Parathyroid adenoma (tissue), 2 donors: ENCODE measurements at regions not wholly inside any gene's neighbourhood (a gene's known extent, or its start where the extent isn't known, plus 50 kb on each side); places are given as distances from the start of the nearest gene placed in this dataset.

Experiments used
- H2AFZ ChIP-seq: fragments of 300-600 bp; sonication (generic); one replicate; pipeline ENCODE4 v1.7.0; 2017; ENCODE audit warnings: antibody characterized with exemption, mild to moderate bottlenecking
- H3K27ac ChIP-seq: fragments of 300-600 bp; sonication (generic); one replicate; pipeline ENCODE4 v1.7.0; 2017
- H3K27me3 ChIP-seq: fragments of 300-600 bp; sonication (generic); one replicate; pipeline ENCODE4 v1.7.0; 2017; ENCODE audit warnings: low read length; ENCODE audit not compliant: control insufficient read depth, insufficient read depth
- H3K36me3 ChIP-seq: fragments of 300-600 bp; sonication (generic); one replicate; pipeline ENCODE4 v1.7.0; 2017; ENCODE audit warnings: low read length; ENCODE audit not compliant: control insufficient read depth, insufficient read depth
- H3K4me1 ChIP-seq: fragments of 300-600 bp; sonication (generic); one replicate; pipeline ENCODE4 v1.7.0; 2017; ENCODE audit warnings: control low read depth
- H3K4me2 ChIP-seq: fragments of 300-600 bp; sonication (generic); one replicate; pipeline ENCODE4 v1.7.0; 2017; ENCODE audit warnings: low read length
- H3K4me3 ChIP-seq: fragments of 300-600 bp; sonication (generic); one replicate; pipeline ENCODE4 v1.7.0; 2017; ENCODE audit warnings: low read depth, low read length
- H3K79me2 ChIP-seq: fragments of 300-600 bp; sonication (generic); one replicate; pipeline ENCODE4 v1.7.0; 2017; ENCODE audit warnings: control low read depth
- H3K9ac ChIP-seq: fragments of 300-600 bp; sonication (generic); one replicate; pipeline ENCODE4 v1.7.0; 2017; ENCODE audit warnings: mild to moderate bottlenecking
- H3K9me3 ChIP-seq: fragments of 300-600 bp; sonication (generic); one replicate; pipeline ENCODE4 v1.7.0; 2017; ENCODE audit warnings: low read length; ENCODE audit not compliant: control insufficient read depth
- TF ChIP-seq, protein P1 (sequence below): fragments of 300-600 bp; sonication (generic); IDR thresholded peaks from one replicate; pipeline ENCODE4 v1.7.0; 2017; ENCODE audit warnings: antibody characterized with exemption, mild to moderate bottlenecking
- donor health status: primary hyperparathyroidism.

DNA sequence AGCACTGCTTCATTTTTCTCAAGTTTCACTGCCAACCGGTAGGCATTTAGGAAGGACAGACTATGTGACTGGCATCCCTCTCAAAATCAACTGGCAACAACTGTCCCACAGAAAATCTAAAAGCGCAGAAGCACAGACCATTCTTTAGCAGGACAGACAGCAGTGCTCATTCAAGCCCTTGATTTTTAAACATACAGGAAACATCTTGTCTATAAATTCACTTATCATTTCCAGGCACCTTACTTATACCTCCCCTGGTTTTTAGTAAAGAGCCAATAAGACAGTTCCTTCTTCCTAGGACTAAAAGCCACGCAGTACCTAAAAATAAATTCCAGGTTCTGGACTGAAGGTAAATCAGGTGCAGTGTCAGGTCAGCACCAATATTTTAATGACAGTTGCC, 343.2 kb upstream of the WWC1 start:
- Histone ChIP-seq H3K9ac (no peak overlapping the region), H2AFZ (no peak overlapping the region), H3K4me1 (no peaks in the 10 kb centered on the region), H3K27ac (no peak overlapping the region), H3K4me3 (no peak overlapping the region), H3K36me3 (no peaks in the 10 kb centered on the region), H3K79me2 (no peaks in the 10 kb centered on the region), H3K9me3 (no peaks in the 10 kb centered on the region), H3K4me2 (no peak overlapping the region), H3K27me3 (no peaks in the 10 kb centered on the region)
- TF ChIP-seq, protein P1, sequence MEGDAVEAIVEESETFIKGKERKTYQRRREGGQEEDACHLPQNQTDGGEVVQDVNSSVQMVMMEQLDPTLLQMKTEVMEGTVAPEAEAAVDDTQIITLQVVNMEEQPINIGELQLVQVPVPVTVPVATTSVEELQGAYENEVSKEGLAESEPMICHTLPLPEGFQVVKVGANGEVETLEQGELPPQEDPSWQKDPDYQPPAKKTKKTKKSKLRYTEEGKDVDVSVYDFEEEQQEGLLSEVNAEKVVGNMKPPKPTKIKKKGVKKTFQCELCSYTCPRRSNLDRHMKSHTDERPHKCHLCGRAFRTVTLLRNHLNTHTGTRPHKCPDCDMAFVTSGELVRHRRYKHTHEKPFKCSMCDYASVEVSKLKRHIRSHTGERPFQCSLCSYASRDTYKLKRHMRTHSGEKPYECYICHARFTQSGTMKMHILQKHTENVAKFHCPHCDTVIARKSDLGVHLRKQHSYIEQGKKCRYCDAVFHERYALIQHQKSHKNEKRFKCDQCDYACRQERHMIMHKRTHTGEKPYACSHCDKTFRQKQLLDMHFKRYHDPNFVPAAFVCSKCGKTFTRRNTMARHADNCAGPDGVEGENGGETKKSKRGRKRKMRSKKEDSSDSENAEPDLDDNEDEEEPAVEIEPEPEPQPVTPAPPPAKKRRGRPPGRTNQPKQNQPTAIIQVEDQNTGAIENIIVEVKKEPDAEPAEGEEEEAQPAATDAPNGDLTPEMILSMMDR, result no peak

DNA sequence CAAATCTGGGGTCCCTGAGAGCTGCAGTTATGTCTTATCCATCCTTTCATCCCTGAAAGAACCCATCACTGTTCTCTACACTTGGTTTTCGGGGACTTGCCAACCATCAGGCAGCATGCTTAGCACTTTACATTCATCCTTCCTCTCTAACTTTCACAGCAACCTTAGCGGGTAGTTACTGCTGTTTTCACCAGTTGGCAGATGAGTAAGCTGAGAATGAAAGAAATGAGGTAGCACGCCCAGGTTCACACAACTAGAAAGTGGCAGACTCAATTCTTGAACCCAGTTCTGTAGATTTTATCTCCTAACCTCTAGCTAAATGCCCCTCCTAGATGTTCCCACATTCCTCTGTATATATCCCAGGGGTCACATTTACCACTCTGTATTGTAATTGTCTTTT, 342.0 kb upstream of the WWC1 start:
- Histone ChIP-seq H3K9me3 (no peaks in the 10 kb centered on the region), H3K27ac (no peak overlapping the region)

DNA sequence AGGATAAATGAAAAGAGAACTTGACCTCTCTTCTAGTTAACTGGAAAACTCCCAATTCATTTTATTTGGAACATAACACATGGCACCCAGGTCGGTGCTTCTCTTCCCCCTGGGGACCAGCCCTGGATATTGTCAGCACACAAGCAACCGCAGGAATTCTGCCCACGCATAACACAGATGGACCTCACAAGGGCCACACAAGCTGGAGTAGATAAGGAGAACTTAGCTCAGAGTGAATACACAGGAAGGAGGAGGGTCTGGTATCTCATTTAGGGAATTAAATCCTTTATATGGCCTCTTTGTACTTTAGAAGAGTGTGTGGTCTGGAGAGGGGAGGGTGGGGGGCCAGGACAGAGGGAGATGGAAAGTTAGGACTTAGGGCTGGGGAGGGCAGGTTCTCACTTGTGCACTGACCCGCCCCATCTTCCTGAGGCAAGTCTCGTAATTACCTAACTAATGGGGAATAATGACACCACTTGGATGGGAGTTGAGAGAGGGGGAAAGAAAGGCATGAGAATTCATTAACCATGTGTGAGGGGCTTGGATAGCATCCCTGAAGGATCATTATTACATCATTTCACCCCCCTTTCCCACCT, 341.2 kb upstream of the WWC1 start:
- no peaks in the 10 kb centered on the region for H3K27me3 ChIP-seq
- no peak overlapping the region for H3K4me2 ChIP-seq
- no peaks in the 10 kb centered on the region for H3K79me2 ChIP-seq
- no peak overlapping the region for H2AFZ ChIP-seq
- TF ChIP-seq, protein P1, result no peak
- H3K36me3 ChIP-seq, result no peaks in the 10 kb centered on the region
- H3K4me3 ChIP-seq, result no peak overlapping the region
- H3K27ac ChIP-seq, result no peak overlapping the region
- H3K9ac ChIP-seq, result no peak overlapping the region
- H3K4me1 ChIP-seq, result no peaks in the 10 kb centered on the region
- H3K9me3 ChIP-seq, result no peaks in the 10 kb centered on the region

More for the DNA sequence above, 342.0 kb upstream of the WWC1 start:
- Histone ChIP-seq H3K4me3 (no peak overlapping the region), H2AFZ (no peak overlapping the region), H3K27me3 (no peaks in the 10 kb centered on the region), H3K36me3 (no peaks in the 10 kb centered on the region), H3K4me1 (no peaks in the 10 kb centered on the region), H3K4me2 (no peak overlapping the region), H3K9ac (no peak overlapping the region), H3K79me2 (no peaks in the 10 kb centered on the region)
- TF ChIP-seq, protein P1, result no peak

DNA sequence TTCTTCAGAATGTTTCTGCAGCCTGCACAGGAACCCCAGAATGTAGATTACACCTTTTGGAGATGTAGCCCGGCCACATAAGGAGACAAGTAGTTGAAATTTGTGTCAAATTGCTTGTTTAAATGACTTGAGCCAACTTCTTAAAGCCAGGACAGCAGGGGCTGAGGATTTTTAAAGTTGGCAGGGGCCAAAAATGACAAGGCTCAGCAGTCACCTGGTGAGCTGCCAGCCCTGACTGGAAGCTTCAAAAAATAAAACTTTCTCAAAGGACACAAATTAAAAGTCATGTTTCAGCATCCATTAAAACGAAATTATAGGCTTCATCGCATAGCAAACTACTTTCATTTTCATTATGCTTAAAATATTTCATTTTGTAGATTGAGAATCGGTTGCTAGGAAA, 340.3 kb upstream of the WWC1 start:
- no peaks in the 10 kb centered on the region for H3K36me3 ChIP-seq
- H3K4me1 ChIP-seq, result no peaks in the 10 kb centered on the region
- H3K27ac ChIP-seq, result no peak overlapping the region
- no peaks in the 10 kb centered on the region for H3K27me3 ChIP-seq
- no peaks in the 10 kb centered on the region for H3K79me2 ChIP-seq
- no peak overlapping the region for H3K4me2 ChIP-seq
- no peak overlapping the region for H2AFZ ChIP-seq
- no peak overlapping the region for H3K4me3 ChIP-seq
- no peaks in the 10 kb centered on the region for H3K9me3 ChIP-seq
- no peak overlapping the region for H3K9ac ChIP-seq
- TF ChIP-seq, protein P1, result no peak

DNA sequence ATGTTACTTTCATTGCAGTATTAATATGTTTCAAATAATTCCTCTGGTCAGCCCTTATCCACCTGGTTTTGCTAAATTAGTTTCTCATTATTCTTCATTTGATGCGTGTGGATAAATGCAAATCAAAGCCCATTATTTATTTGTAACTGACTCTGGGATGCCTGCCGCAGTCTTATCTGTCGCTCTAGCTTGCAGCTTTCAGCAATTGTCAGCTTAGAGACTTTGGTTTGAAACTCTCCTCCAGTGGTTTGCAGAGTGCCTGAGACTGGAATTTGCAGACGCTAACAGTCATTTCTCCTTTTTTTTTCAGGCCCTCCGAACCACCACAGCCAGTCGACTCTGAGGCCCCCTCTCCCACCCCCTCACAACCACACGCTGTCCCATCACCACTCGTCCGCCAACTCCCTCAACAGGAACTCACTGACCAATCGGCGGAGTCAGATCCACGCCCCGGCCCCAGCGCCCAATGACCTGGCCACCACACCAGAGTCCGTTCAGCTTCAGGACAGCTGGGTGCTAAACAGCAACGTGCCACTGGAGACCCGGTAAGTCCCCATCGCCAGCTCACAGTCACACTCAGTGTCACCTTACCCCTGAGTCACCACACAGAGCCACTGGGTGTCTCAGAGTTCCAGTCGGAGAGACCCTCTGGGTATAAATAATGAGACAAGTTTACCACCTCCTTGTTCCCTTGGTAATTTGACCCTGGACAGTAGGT, 339.0 kb upstream of the WWC1 start:
- Histone ChIP-seq H3K4me2 (no peak overlapping the region), H2AFZ (peak overlapping the region; percentile 5), H3K79me2 (no peaks in the 10 kb centered on the region), H3K27ac (no peak overlapping the region), H3K9me3 (no peaks in the 10 kb centered on the region), H3K4me3 (no peak overlapping the region), H3K36me3 (no peaks in the 10 kb centered on the region), H3K9ac (no peak overlapping the region), H3K27me3 (no peaks in the 10 kb centered on the region), H3K4me1 (no peaks in the 10 kb centered on the region)
- TF ChIP-seq, protein P1, result no peak
